OCI-LY3 (cell line): ENCODE measurements at regions not wholly inside any gene's neighbourhood (a gene's known extent, or its start where the extent isn't known, plus 50 kb on each side); places are given as distances from the start of the nearest gene placed in this dataset.

Experiments used
- H2AFZ ChIP-seq: fragments of 200-600, 300-600 bp; shearing (Covaris generic); 2 replicates; pipeline ENCODE4 v1.6.0; 2014; ENCODE audit warnings: antibody characterized with exemption, low read depth, low read length
- H3K27ac ChIP-seq: fragments of 200-600, 300-600 bp; sonication (generic); 2 replicates; pipeline ENCODE4 v1.5.1; 2014; ENCODE audit warnings: mild to moderate bottlenecking, low read length, moderate library complexity, mixed read lengths
- H3K27me3 ChIP-seq: fragments of 200-600, 300-600 bp; sonication (generic); 2 replicates; pipeline ENCODE4 v1.6.1; 2014; ENCODE audit warnings: low read depth, low read length, mixed read lengths
- H3K36me3 ChIP-seq: fragments of 200-600, 300-600 bp; sonication (generic); replicated peaks from 2 replicates; pipeline ENCODE3; 2014; ENCODE audit warnings: low read depth, low read length, mixed read lengths
- H3K4me1 ChIP-seq: fragments of 300-600, 200-600 bp; sonication (generic); 2 replicates; pipeline ENCODE4 v1.6.1; 2014; ENCODE audit warnings: low read length, mixed read lengths
- H3K4me2 ChIP-seq: fragments of 200-600, 300-600 bp; sonication (generic); 2 replicates; pipeline ENCODE4 v1.6.1; 2014; ENCODE audit warnings: low read length, mixed read lengths
- H3K4me3 ChIP-seq: fragments of 300-600, 200-600 bp; sonication (generic); 2 replicates; pipeline ENCODE4 v1.5.1; 2014; ENCODE audit warnings: antibody characterized with exemption, mild to moderate bottlenecking, low read length, moderate library complexity
- H3K79me2 ChIP-seq: fragments of 300-600, 200-600 bp; shearing (Covaris generic); 2 replicates; pipeline ENCODE4 v1.6.1; 2014; ENCODE audit warnings: mild to moderate bottlenecking, low read length, mixed read lengths
- H3K9ac ChIP-seq: fragments of 300-600, 200-600 bp; shearing (Covaris generic); 2 replicates; pipeline ENCODE4 v1.6.0; 2014; ENCODE audit warnings: mild to moderate bottlenecking, low read length, moderate library complexity
- H3K9me3 ChIP-seq: fragments of 200-600, 300-600 bp; shearing (Covaris generic); 2 replicates; pipeline ENCODE4 v1.6.1; 2014; ENCODE audit warnings: low read length, mixed read lengths; ENCODE audit not compliant: insufficient read depth
- H4K20me1 ChIP-seq: fragments of 200-600, 300-600 bp; sonication (generic); 2 replicates; pipeline ENCODE4 v1.6.1; 2016; ENCODE audit warnings: low read length, mixed read lengths; ENCODE audit not compliant: insufficient read depth
- CTCF ChIP-seq: fragments of 200-600, 300-600 bp; sonication (generic); IDR thresholded peaks from 2 replicates; pipeline ENCODE4 v1.5.1; 2014; ENCODE audit warnings: antibody characterized with exemption, low read length, low read depth
- EZH2phosphoT487 ChIP-seq: fragments of 200-600 bp; shearing (Covaris generic); IDR thresholded peaks from 2 replicates; pipeline ENCODE4 v1.6.1; 2018; ENCODE audit warnings: antibody characterized with exemption, mixed run types, low read depth

DNA sequence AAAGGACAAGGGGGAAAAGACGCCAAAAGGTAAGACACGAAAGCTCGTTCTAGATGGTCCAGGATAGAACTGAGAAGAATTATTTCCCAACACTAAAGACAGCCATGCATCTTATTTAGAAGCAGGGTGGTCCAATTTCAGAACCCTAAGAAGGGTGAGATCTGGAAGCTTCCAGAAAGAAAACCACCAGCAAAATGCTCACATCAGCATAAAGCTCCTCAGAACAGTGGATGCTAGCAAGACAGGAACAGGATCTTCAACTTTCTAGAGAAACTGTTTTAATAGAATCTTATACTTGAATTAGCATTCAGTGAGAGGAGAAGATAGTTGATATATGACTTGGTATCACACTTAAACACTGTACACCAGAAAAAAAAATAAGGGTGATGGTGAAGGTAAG lies 101.5 kb downstream of the ZFP64 start:
- Histone ChIP-seq H3K27ac (no peak overlapping the region), H2AFZ (no peak overlapping the region), H3K79me2 (no peaks in the 10 kb centered on the region), H3K9ac (no peak overlapping the region), H3K36me3 (peaks cover 21% of the 10 kb centered on the region), H3K4me2 (no peak overlapping the region), H4K20me1 (no peaks in the 10 kb centered on the region), H3K9me3 (peaks cover 11% of the 10 kb centered on the region), H3K4me1 (no peaks in the 10 kb centered on the region), H3K27me3 (no peaks in the 10 kb centered on the region), H3K4me3 (no peak overlapping the region)
- TF ChIP-seq CTCF (no peak), EZH2phosphoT487 (no peak)

GRCh38 chr20:52087471-52087870 lies 104.1 kb downstream of the ZFP64 start:
- no peaks in the 10 kb centered on the region for H4K20me1 ChIP-seq
- TF ChIP-seq EZH2phosphoT487: no peak
- no peak for TF ChIP-seq CTCF
- no peak overlapping the region for H3K4me2 ChIP-seq
- no peaks in the 10 kb centered on the region for H3K27me3 ChIP-seq
- H3K4me3 ChIP-seq: no peak overlapping the region
- H3K36me3 ChIP-seq: peaks cover 21% of the 10 kb centered on the region
- H2AFZ ChIP-seq: no peak overlapping the region
- H3K27ac ChIP-seq: no peak overlapping the region
- H3K9me3 ChIP-seq: peaks cover 11% of the 10 kb centered on the region
- H3K9ac ChIP-seq: no peak overlapping the region
- no peaks in the 10 kb centered on the region for H3K4me1 ChIP-seq
- H3K79me2 ChIP-seq: no peaks in the 10 kb centered on the region

GRCh38 chr20:52086878-52087277 lies 104.7 kb downstream of the ZFP64 start:
- Histone ChIP-seq H3K4me1 (no peaks in the 10 kb centered on the region), H4K20me1 (no peaks in the 10 kb centered on the region), H3K9ac (no peak overlapping the region), H3K27me3 (no peaks in the 10 kb centered on the region), H3K27ac (no peak overlapping the region), H3K79me2 (no peaks in the 10 kb centered on the region), H3K4me2 (no peak overlapping the region), H3K4me3 (no peak overlapping the region), H2AFZ (no peak overlapping the region), H3K9me3 (peaks cover 11% of the 10 kb centered on the region), H3K36me3 (peaks cover 21% of the 10 kb centered on the region)
- no peak for TF ChIP-seq EZH2phosphoT487
- TF ChIP-seq CTCF: no peak

- H3K36me3 ChIP-seq: peaks cover 21% of the 10 kb centered on the region
- H3K27me3 ChIP-seq: no peaks in the 10 kb centered on the region
- peaks cover 11% of the 10 kb centered on the region for H3K9me3 ChIP-seq
- no peak overlapping the region for H2AFZ ChIP-seq
- no peaks in the 10 kb centered on the region for H3K4me1 ChIP-seq
- H3K79me2 ChIP-seq: no peaks in the 10 kb centered on the region
- no peak overlapping the region for H3K27ac ChIP-seq
- no peak overlapping the region for H3K4me3 ChIP-seq
- H3K9ac ChIP-seq: no peak overlapping the region
- no peaks in the 10 kb centered on the region for H4K20me1 ChIP-seq
- H3K4me2 ChIP-seq: no peak overlapping the region
- no peak for TF ChIP-seq EZH2phosphoT487
- TF ChIP-seq CTCF: no peak
These were observed 106.9 kb downstream of the ZFP64 start for GRCh38 chr20:52084727-52085126.
